Esophagus muscularis mucosa (tissue), 3 donors: ENCODE measurements at regions not wholly inside any gene's neighbourhood (a gene's known extent, or its start where the extent isn't known, plus 50 kb on each side); places are given as distances from the start of the nearest gene placed in this dataset.

ENCODE experiments used
- POLR2A ChIP-seq: fragments of 450-650 bp; IDR thresholded peaks from one replicate; pipeline ENCODE4 v1.6.1; 2017; ENCODE audit warnings: antibody characterized with exemption, moderate library complexity, mild to moderate bottlenecking, low read depth
- TF ChIP-seq, protein P1 (sequence below), 3 experiments: fragments of 200-600 bp in 2 of 3; fragments of 450-650 bp in 1 of 3; sonication (generic) in 2 of 3; IDR thresholded peaks; one replicate each; pipeline ENCODE4 v1.5.1; 2017 to 2019; ENCODE audit warnings: antibody characterized with exemption in 3 of 3, mild to moderate bottlenecking in 2 of 3, moderate library complexity in 1 of 3

DNA sequence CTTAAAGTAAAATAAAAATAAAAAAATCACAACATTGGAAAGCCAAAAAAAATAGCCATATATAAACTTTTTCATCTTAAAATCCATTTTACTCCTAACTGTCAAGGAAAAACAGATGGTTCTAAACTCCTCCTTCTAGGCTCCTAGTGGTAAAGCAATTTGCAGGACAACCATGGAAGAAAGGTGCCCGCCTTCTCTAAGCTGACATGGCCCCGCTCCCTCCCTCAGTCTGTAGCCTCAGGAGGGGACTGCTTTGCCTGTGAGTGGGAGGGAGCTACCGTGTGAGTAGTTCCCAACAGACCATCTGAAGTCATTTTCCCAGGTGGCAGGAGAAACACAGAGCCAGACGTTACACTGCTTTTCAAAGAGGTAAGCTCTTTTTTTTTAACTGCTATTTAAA lies 336.2 kb upstream of the FAT1 start:
- TF ChIP-seq, protein P1, sequence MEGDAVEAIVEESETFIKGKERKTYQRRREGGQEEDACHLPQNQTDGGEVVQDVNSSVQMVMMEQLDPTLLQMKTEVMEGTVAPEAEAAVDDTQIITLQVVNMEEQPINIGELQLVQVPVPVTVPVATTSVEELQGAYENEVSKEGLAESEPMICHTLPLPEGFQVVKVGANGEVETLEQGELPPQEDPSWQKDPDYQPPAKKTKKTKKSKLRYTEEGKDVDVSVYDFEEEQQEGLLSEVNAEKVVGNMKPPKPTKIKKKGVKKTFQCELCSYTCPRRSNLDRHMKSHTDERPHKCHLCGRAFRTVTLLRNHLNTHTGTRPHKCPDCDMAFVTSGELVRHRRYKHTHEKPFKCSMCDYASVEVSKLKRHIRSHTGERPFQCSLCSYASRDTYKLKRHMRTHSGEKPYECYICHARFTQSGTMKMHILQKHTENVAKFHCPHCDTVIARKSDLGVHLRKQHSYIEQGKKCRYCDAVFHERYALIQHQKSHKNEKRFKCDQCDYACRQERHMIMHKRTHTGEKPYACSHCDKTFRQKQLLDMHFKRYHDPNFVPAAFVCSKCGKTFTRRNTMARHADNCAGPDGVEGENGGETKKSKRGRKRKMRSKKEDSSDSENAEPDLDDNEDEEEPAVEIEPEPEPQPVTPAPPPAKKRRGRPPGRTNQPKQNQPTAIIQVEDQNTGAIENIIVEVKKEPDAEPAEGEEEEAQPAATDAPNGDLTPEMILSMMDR (IDR thresholded peaks at IDR 0.05), result no peak
- TF ChIP-seq POLR2A, result no peak
